Uterus (tissue), 2 donors: ENCODE measurements at regions not wholly inside any gene's neighbourhood (a gene's known extent, or its start where the extent isn't known, plus 50 kb on each side); places are given as distances from the start of the nearest gene placed in this dataset.

Source experiments
- POLR2A ChIP-seq, 2 donors: fragments of 450-650 bp; IDR thresholded peaks; one replicate each; pipeline ENCODE4 v1.6.1; 2016; ENCODE audit warnings: antibody characterized with exemption in 2 of 2, mild to moderate bottlenecking in 1 of 2, moderate library complexity in 1 of 2
- TF ChIP-seq, protein P1 (sequence below), 4 experiments: fragments of 200-600 bp in 2 of 4; fragments of 450-650 bp in 2 of 4; sonication (generic) in 2 of 4; IDR thresholded peaks; one replicate each; pipeline ENCODE4 v1.5.1; 2016 to 2019; ENCODE audit warnings: antibody characterized with exemption in 4 of 4, mild to moderate bottlenecking in 2 of 4, moderate library complexity in 1 of 4

DNA sequence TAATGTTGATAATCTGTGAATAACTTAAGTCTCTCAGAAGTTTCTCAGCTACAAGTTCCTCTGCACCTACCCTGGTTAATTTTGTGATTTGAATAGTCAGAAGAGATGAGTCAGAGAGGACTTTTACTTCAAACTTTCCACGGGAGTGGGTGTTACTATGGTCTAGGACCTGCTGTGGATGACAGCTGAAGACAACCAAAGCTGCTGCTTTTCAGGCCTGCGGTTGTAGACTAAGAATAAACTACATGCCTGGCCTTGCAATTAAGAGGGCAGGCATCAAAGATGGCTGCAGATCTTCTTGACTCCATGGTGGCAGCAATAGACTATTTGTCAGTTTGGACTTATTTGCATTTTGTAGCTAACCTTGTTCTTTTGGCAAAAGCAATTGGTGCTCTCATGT, 227.1 kb upstream of the KRR1 start:
- TF ChIP-seq, protein P1, sequence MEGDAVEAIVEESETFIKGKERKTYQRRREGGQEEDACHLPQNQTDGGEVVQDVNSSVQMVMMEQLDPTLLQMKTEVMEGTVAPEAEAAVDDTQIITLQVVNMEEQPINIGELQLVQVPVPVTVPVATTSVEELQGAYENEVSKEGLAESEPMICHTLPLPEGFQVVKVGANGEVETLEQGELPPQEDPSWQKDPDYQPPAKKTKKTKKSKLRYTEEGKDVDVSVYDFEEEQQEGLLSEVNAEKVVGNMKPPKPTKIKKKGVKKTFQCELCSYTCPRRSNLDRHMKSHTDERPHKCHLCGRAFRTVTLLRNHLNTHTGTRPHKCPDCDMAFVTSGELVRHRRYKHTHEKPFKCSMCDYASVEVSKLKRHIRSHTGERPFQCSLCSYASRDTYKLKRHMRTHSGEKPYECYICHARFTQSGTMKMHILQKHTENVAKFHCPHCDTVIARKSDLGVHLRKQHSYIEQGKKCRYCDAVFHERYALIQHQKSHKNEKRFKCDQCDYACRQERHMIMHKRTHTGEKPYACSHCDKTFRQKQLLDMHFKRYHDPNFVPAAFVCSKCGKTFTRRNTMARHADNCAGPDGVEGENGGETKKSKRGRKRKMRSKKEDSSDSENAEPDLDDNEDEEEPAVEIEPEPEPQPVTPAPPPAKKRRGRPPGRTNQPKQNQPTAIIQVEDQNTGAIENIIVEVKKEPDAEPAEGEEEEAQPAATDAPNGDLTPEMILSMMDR (IDR thresholded peaks at IDR 0.05): no peak
- TF ChIP-seq POLR2A (IDR thresholded peaks at IDR 0.05): no peak
